Effector memory CD8-positive, alpha-beta T cell (primary cell): ENCODE measurements at regions not wholly inside any gene's neighbourhood (a gene's known extent, or its start where the extent isn't known, plus 50 kb on each side); places are given as distances from the start of the nearest gene placed in this dataset.
"Not testable (repeated sequence)": the region's sequence is repeated elsewhere in the genome, so short reads cannot be mapped to it uniquely, and the experiment has no call there.

ENCODE experiments used
- ATAC-seq: fragments of 150-1000 bp; cut with Tn5 transposase; replicated peaks from 2 replicates; pipeline ENCODE4 v1.10.0; 2021; ENCODE audit warnings: mild to moderate bottlenecking, moderate library complexity
- DNase-seq, 3 experiments: peaks; one replicate each; pipeline ENCODE4 v3.0.0; 2021
- H3K27ac Mint-ChIP-seq, 2 donors: one replicate each; pipeline ENCODE4 v1.8.0; 2022; ENCODE audit warnings: mild to moderate bottlenecking in 2 of 2, mixed read lengths in 2 of 2, moderate library complexity in 2 of 2
- H3K27me3 Mint-ChIP-seq, 2 donors: one replicate each; pipeline ENCODE4 v1.8.0; 2022; ENCODE audit warnings: mixed read lengths in 2 of 2
- H3K36me3 Mint-ChIP-seq: one replicate; pipeline ENCODE4 v1.8.0; 2022; ENCODE audit warnings: mild to moderate bottlenecking, moderate library complexity, mixed read lengths; ENCODE audit not compliant: insufficient read depth
- H3K4me1 Mint-ChIP-seq, 2 donors: one replicate each; pipeline ENCODE4 v1.8.0; 2022; ENCODE audit warnings: low read depth in 2 of 2, mixed read lengths in 2 of 2
- H3K4me3 Mint-ChIP-seq, 2 donors: one replicate each; pipeline ENCODE4 v1.8.0; 2022; ENCODE audit warnings: mild to moderate bottlenecking in 2 of 2, mixed read lengths in 2 of 2, moderate library complexity in 2 of 2
- H3K9me3 Mint-ChIP-seq, 2 donors: one replicate each; pipeline ENCODE4 v1.8.0; 2022; ENCODE audit warnings: mixed read lengths in 2 of 2

DNA sequence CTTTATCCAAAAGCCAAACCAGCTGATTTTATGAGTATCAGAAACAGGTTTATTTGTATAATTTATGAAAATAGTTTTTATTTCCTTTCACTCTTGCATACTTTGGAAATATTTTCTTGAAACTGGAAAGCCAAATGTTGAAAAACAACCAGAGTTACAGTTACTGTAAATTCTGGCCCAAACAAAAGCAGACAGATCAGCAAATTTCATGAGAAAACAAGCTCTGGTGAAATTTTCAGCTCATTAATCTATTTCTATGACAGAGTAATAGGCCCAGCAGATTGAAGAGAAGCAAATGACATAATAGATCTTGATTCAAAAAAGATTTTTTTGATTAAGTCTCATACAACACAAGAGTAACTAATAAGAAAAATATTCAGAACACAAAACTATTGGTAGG is 182.7 kb downstream of the ENC1 start:
- DNase-seq (no peak), ATAC-seq (no peak)
- no peaks in the 10 kb centered on the region for H3K9me3 Mint-ChIP-seq
- H3K4me1 Mint-ChIP-seq = no peaks in the 10 kb centered on the region
- no peak overlapping the region for H3K4me3 Mint-ChIP-seq
- no peaks in the 10 kb centered on the region for H3K36me3 Mint-ChIP-seq
- peaks cover 18 to 28% of the 10 kb centered on the region in 2 donors for H3K27me3 Mint-ChIP-seq
- no peak overlapping the region for H3K27ac Mint-ChIP-seq

DNA sequence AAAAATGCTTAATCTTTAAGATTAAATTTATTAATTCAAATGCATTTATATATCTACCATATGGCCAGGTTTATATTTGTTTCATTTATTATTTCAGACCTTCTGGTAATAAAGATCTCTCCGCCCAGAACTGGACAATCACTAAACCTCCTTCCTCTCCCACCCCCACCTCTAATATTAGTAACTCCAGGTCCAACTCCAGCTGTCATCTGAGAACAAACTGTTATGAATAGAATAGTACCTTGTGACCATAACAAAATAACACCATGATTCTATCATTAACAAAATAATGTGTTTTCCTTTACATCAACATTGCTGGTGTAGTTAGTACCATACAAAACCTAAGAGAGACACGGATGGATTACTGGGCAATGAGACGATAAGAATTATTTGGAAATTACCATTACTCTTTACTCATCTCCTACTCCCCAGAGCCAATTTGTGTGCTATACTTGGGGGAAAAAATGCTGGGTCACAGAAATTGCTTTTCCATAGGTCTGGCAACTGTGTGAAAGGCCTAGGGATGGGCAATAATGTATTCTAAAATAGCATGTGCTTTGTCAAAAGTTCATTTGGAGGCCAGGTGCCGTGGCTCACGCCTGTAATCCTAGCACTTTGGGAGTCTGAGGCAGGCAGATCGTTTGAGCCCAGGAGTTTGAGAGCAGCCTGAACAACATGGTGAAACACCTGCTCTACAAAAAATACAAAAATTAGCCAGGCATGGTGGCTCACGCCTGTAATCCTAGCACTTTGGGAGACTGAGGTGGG is 186.1 kb downstream of the ENC1 start:
- Mint-ChIP-seq H3K4me1 (no peaks in the 10 kb centered on the region), H3K27ac (no peak overlapping the region), H3K36me3 (no peaks in the 10 kb centered on the region), H3K9me3 (no peaks in the 10 kb centered on the region), H3K27me3 (peaks cover 16 to 32% of the 10 kb centered on the region in 2 donors), H3K4me3 (no peak overlapping the region)
- DNase-seq = no peak
- ATAC-seq = no peak

DNA sequence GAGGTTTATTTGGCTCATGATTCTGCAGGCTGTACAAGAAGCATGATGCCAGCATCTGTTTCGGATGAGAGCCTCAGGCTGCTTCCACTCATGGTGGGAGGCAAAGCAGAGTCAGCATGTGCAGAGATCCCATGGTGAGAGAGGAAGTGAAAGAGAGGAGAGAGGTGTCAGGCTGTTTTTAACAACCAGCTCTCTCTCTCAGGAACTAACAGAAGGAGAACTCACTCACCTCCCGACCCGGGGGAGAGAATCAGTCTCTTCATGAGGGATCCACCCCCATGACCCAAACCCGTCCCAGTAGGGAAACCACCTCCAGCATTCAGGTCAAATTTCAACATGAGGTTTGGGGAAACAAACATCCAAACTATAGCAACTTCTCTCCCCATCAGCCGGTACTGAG is 187.7 kb downstream of the ENC1 start:
- no peaks in the 10 kb centered on the region for H3K4me1 Mint-ChIP-seq
- DNase-seq = no peak
- no peak overlapping the region for H3K4me3 Mint-ChIP-seq
- no peaks in the 10 kb centered on the region for H3K9me3 Mint-ChIP-seq
- H3K27me3 Mint-ChIP-seq = peaks cover 10 to 41% of the 10 kb centered on the region in 2 donors
- no peaks in the 10 kb centered on the region for H3K36me3 Mint-ChIP-seq
- H3K27ac Mint-ChIP-seq = no peak overlapping the region
- no peak for ATAC-seq

DNA sequence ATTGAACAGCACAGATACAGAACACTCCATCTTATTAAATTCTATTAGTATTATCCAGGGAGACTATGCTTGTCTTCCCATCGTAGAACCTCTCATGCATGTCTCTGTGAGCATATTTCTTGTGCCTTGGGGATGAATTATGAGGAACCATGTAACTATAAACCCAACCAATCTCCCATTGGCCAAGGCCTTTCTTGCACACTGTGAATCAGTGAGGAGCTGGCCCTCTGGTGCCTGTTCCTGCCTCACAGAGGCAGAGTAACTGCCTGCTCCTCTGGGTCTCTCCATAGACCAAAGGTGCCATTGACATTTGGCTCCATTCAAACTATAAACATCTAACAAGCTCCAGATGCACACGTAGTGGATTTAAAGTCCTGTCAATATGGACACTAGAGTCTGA is 190.4 kb downstream of the ENC1 start:
- ATAC-seq (no peak), DNase-seq (no peak)
- H3K9me3 Mint-ChIP-seq = no peaks in the 10 kb centered on the region
- no peak overlapping the region for H3K4me3 Mint-ChIP-seq
- no peaks in the 10 kb centered on the region for H3K4me1 Mint-ChIP-seq
- no peaks in the 10 kb centered on the region for H3K36me3 Mint-ChIP-seq
- H3K27me3 Mint-ChIP-seq = peaks cover 10 to 25% of the 10 kb centered on the region in 2 donors
- H3K27ac Mint-ChIP-seq = no peak overlapping the region

DNA sequence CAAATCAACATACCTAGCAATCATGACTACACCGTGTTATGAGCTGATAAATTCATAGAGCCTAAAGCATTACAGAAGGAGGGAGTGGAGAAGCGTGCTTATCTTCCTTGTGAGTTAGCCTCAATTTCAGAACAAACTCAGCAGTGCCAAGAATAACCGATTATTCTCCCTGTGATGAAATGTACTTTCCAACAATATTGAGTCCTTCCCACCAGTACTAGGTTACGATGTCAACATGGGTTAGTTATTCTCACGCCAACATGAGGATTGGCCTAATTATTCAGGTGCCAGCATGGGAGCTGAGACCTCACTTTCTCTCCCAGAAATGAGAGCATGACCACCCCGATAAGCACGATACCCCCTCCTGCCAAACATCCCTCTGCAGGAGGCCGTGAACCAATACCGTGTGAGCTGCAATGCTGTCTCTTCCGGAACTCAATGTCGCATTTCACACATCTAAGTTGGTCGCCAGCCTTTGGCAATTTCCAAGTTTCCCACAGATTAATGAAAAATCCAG is 193.7 kb downstream of the ENC1 start:
- no peak for ATAC-seq
- Mint-ChIP-seq H3K36me3 (no peaks in the 10 kb centered on the region), H3K9me3 (no peaks in the 10 kb centered on the region)

DNA sequence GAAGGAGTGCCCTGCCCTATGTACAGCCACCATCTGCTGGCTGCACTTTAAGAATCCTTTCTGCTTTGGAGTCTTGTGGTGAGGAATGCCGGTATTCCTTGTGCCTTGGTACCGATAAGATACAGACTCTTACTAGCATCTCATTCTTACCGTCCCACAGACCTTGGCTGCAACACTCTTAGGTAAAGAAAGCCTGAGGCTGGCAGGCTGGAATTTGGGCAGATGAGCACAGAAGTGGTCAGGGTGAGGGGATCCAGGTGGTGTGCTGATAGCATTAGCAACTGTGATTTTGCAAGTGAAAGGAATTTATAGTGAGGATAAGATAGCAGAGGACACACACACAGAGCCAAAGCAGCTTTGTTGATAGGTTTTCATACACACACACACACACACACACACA is 198.1 kb downstream of the ENC1 start:
- Mint-ChIP-seq H3K27me3 (peaks cover 0 to 10% of the 10 kb centered on the region in 2 donors), H3K36me3 (no peaks in the 10 kb centered on the region), H3K27ac (no peak overlapping the region), H3K4me3 (no peak overlapping the region), H3K9me3 (no peaks in the 10 kb centered on the region), H3K4me1 (no peaks in the 10 kb centered on the region)
- no peak for ATAC-seq
- DNase-seq = no peak

More for the DNA sequence above, 193.7 kb downstream of the ENC1 start:
- Mint-ChIP-seq H3K4me1 (no peaks in the 10 kb centered on the region), H3K27me3 (peaks cover 0 to 19% of the 10 kb centered on the region in 2 donors), H3K27ac (no peak overlapping the region), H3K4me3 (no peak overlapping the region)
- no peak for DNase-seq

DNA sequence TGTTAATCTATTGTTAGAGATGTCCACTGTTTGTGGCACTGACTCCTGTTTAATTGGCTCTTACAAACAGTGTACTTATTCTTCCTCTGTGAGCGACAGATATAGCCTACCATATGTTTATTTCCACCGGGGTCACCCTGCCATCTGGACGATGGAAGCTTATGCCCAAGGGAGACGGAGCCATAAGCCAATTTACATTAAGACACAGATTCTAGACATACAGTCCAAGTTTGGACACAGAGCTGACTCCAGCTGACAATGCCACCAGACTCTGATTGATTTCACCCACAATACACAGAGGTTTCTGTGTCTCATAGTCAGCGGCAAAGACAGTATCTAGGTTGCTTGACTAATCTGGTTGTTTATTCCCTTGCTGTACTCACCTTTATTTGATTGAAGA is 198.9 kb downstream of the ENC1 start:
- Mint-ChIP-seq H3K27me3 (peaks cover 0 to 12% of the 10 kb centered on the region in 2 donors), H3K27ac (no peak overlapping the region), H3K36me3 (no peaks in the 10 kb centered on the region), H3K4me3 (no peak overlapping the region), H3K4me1 (no peaks in the 10 kb centered on the region), H3K9me3 (no peaks in the 10 kb centered on the region)
- ATAC-seq (no peak), DNase-seq (no peak)

DNA sequence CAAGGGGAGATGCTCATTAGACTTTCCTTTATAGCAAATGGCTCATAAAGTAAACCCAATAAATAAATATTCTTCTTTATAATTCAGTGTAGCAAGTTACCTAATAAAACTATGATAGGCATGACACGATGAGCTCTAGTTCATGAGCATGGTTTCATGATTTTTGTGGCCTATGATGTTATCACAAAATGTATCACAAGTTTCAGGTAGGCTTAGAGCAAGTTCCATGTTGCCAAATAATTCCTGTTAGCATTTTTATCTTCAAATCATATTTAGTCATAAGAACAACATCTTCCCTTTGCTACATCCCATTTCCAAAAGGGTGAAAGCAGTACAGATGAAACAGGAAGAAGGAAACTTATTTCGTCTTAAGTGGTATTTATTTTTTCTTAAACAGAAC is 200.2 kb downstream of the ENC1 start:
- no peaks in the 10 kb centered on the region for H3K4me1 Mint-ChIP-seq
- H3K27ac Mint-ChIP-seq = no peak overlapping the region
- no peak for ATAC-seq
- H3K27me3 Mint-ChIP-seq = peaks cover 0 to 22% of the 10 kb centered on the region in 2 donors
- DNase-seq = no peak
- peaks cover 2% of the 10 kb centered on the region for H3K36me3 Mint-ChIP-seq
- H3K9me3 Mint-ChIP-seq = no peaks in the 10 kb centered on the region
- no peak overlapping the region for H3K4me3 Mint-ChIP-seq

DNA sequence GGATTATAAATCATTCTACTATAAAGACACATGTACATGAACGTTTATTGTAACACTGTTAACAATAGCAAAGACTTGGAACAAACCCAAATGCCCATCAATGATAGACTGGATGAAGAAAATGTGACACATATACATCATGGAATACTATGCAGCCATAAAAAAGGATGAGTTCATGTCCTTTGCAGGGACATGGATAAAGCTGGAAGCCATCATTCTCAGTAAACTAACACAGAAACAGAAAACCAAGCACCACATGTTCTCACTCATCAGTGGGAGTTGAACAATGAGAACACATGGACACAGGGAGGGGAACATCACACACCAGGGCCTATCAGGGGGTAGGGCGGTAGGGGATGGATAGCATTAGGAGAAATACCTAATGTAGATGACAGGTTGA is 202.7 kb downstream of the ENC1 start:
- H3K27ac Mint-ChIP-seq, H3K4me1 Mint-ChIP-seq, ATAC-seq, DNase-seq, H3K4me3 Mint-ChIP-seq, H3K9me3 Mint-ChIP-seq, H3K36me3 Mint-ChIP-seq: not testable (repeated sequence)
- H3K27me3 Mint-ChIP-seq = peaks cover 0 to 30% of the 10 kb centered on the region in 2 donors

DNA sequence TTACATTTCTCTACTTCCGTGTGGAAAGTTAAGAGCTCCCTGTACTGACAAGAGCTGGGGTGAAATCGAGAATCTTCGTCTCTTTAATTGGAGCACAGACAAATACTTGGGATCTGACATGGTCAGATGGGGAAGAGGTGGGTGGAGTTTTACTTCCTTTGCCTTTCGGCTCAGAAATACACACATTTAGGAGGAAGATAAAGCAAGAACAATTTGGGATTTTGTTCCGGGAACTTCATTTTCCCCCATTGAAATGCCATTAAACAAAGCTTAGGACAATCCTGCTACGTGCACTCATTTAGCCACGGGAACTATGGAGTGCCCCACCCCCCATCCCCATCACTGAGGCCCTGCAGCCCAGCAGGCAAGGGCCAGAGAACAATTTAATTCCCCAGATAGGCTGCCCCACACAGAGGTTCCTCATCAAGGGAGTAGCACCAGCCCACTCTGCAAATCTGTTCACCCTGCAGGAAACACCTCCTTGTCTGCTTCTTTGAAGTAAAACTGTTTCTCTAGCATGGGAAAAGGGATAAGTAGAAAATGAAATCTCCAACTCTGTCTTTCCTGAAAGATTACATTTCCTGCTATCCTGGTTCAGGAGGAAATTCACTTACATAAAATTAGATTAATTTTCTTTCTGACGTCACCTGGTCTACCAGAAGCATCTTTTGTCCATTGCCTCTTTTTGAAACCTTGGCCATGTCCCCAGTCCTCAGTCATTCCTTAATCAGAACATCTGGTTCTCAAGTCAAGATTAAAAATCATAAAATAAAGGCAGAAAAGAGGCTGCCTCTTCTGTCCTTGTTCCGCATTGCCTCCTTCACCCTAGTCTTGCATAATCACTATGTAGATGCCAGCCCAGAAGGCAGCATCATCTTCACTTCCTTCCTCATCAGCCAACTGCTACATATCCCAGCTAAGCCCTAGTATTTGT is 206.4 kb downstream of the ENC1 start:
- no peaks in the 10 kb centered on the region for H3K9me3 Mint-ChIP-seq
- H3K27me3 Mint-ChIP-seq = peaks cover 7 to 66% of the 10 kb centered on the region in 2 donors
- no peaks in the 10 kb centered on the region for H3K4me1 Mint-ChIP-seq
- no peak overlapping the region for H3K27ac Mint-ChIP-seq
- no peak overlapping the region for H3K4me3 Mint-ChIP-seq
- ATAC-seq (no peak), DNase-seq (no peak)
- peaks cover 2% of the 10 kb centered on the region for H3K36me3 Mint-ChIP-seq

DNA sequence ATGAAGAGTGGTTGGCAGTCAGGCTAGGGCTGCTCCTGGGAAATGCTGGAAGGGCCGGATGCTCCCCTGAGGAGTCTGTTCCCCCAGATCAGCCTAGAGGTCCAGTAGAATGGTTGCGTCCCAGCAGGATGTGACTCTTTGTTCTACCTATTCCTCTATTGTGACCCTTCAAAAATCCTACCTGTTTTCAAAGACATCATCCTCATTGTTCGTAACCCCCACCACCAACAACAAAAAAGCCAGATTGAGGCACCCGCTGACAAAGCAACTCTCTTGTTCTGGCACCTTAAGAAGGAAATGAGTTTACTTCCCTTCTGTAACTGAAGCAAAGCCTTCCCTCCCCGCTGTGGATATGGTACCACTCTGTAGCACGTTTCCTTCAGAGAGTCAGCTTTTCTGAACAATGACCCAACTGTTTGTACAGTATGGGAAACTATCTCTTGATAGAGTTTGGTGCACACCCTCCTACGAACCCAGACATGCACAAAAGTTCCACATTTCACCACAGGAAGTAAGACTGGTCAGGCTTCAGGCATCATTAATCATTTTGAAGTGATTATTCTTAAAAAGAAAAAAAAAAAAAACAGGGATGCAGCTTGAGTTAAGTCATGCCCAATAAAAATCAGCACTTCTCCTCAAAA is 207.2 kb downstream of the ENC1 start:
- Mint-ChIP-seq H3K9me3 (no peaks in the 10 kb centered on the region), H3K27me3 (peaks cover 7 to 70% of the 10 kb centered on the region in 2 donors), H3K4me3 (no peak overlapping the region), H3K27ac (no peak overlapping the region), H3K4me1 (no peaks in the 10 kb centered on the region), H3K36me3 (peaks cover 2% of the 10 kb centered on the region)
- ATAC-seq (no peak), DNase-seq (no peak)

DNA sequence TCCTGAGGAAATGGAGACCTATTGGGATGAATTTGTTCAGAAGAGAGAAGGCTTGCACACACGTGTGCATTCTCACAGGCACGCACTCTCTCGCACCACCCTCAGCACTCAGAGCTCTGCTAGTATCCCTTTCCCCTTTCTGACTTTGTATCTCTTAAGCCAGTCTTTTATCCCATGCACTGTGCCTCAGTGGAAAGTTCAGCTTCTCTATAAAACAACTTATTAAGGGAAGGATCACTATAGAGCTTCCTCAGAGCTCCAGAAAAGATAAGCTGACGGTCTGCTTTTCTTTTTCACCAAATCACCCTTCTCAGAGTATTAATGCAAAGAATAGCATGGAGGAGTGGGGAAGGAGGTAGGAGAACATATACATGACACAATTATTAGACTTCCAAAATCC is 207.8 kb downstream of the ENC1 start:
- ATAC-seq = no peak

DNA sequence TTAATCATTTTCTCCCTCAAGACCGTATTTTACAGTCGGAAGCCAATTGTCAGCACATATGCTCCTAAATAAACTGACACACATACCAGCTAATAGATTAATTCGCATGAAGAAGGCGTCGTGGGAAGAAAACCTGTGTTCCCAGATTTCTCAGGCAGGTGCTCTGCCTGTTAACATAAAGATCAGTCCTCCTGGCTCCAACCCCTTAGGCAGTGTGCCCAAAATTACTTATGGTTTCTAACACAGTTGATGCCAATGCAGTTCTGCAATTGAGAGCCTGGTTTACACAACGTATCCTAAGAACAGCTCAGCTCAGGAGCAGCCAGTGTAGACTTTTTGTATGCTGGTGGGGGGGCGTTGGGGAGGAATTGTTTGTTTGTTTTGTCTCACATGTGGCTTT is 208.3 kb downstream of the ENC1 start:
- ATAC-seq = no peak
- H3K9me3 Mint-ChIP-seq = no peaks in the 10 kb centered on the region
- DNase-seq = no peak
- no peaks in the 10 kb centered on the region for H3K4me1 Mint-ChIP-seq
- H3K4me3 Mint-ChIP-seq = no peak overlapping the region
- H3K27ac Mint-ChIP-seq = no peak overlapping the region
- H3K27me3 Mint-ChIP-seq = peaks cover 7 to 70% of the 10 kb centered on the region in 2 donors
- H3K36me3 Mint-ChIP-seq = peaks cover 2% of the 10 kb centered on the region

More for the DNA sequence above, 207.8 kb downstream of the ENC1 start:
- H3K36me3 Mint-ChIP-seq = peaks cover 2% of the 10 kb centered on the region
- H3K4me1 Mint-ChIP-seq = no peaks in the 10 kb centered on the region
- H3K9me3 Mint-ChIP-seq = no peaks in the 10 kb centered on the region
- no peak overlapping the region for H3K27ac Mint-ChIP-seq
- H3K27me3 Mint-ChIP-seq = peaks cover 7 to 70% of the 10 kb centered on the region in 2 donors
- H3K4me3 Mint-ChIP-seq = no peak overlapping the region
- no peak for DNase-seq
